ENCODE measurements at regions not wholly inside any gene's neighbourhood (a gene's known extent, or its start where the extent isn't known, plus 50 kb on each side); places are given as distances from the start of the nearest gene placed in this dataset.

DNA sequence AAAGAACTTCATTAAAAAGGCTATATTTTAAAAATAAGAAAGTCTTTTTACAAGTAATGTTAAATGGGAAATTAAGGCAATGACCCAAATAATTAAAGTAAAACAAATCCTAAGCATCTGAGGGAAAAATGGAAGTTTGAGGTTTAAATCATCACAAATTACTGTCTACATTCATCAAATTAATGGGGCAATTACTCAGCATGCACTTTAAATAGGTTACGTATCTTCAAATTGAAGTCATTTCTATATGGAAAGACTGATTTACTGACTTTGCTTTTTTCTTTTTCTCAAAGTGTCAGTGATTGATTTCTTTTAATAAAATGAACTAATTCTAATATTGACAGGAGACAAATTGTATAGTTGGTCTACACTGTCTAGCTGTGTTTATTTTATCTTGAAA lies 1452.3 kb downstream of the NCAM2 start:
- TF ChIP-seq, protein P1, sequence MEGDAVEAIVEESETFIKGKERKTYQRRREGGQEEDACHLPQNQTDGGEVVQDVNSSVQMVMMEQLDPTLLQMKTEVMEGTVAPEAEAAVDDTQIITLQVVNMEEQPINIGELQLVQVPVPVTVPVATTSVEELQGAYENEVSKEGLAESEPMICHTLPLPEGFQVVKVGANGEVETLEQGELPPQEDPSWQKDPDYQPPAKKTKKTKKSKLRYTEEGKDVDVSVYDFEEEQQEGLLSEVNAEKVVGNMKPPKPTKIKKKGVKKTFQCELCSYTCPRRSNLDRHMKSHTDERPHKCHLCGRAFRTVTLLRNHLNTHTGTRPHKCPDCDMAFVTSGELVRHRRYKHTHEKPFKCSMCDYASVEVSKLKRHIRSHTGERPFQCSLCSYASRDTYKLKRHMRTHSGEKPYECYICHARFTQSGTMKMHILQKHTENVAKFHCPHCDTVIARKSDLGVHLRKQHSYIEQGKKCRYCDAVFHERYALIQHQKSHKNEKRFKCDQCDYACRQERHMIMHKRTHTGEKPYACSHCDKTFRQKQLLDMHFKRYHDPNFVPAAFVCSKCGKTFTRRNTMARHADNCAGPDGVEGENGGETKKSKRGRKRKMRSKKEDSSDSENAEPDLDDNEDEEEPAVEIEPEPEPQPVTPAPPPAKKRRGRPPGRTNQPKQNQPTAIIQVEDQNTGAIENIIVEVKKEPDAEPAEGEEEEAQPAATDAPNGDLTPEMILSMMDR (IDR thresholded peaks at IDR 0.05; ENCODE audit: insufficient read depth, low read length, poor library complexity, severe bottlenecking): no peak
- no peak for TF ChIP-seq EZH2phosphoT487 (conservative IDR thresholded peaks at IDR 0.05; ENCODE audit: low read length)

DNA sequence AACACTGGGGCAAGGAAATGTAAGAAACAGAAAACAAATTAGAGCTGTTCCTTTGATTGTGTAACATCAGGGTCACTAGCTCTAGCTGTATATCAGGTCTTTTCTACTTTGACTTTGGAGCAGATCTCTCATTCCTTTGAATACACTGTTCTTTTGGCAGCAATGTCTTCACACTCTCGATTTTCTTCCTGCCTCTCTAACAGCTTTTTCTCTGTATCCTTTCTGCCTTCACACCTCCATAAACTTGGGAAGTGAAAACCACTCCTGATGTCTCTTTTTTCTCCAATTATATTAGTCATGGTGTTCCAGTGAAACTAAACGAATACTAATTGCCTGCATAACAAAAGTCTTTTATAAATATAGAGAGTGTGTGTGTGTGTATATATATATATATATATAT lies 1458.0 kb downstream of the NCAM2 start:
- no peaks in the 10 kb centered on the region for H3F3A ChIP-seq (ENCODE audit: insufficient read depth)
- H3K36me3 ChIP-seq (ENCODE audit: low read length): no peaks in the 10 kb centered on the region

More for the DNA sequence above, 1452.3 kb downstream of the NCAM2 start:
- no peaks in the 10 kb centered on the region for H3K9me3 ChIP-seq (ENCODE audit: insufficient read depth, low read length)
- no peaks in the 10 kb centered on the region for H3K27me3 ChIP-seq (ENCODE audit: low read length)
- no peaks in the 10 kb centered on the region for H4K20me1 ChIP-seq (ENCODE audit: low read depth, low read length)
- H2AFZ ChIP-seq (ENCODE audit: low read depth, low read length, severe bottlenecking): no peak overlapping the region
- no peaks in the 10 kb centered on the region for H3K79me2 ChIP-seq (ENCODE audit: insufficient read depth, low read length)
- H3K4me2 ChIP-seq (ENCODE audit: low read depth, low read length, poor library complexity, severe bottlenecking): no peak overlapping the region
- H3K36me3 ChIP-seq (ENCODE audit: low read length): no peaks in the 10 kb centered on the region
- H3F3A ChIP-seq (ENCODE audit: insufficient read depth): no peaks in the 10 kb centered on the region
- H3K4me3 ChIP-seq (ENCODE audit: insufficient read depth, low read length, poor library complexity, severe bottlenecking): no peak overlapping the region
- H3K9ac ChIP-seq (ENCODE audit: low read length): no peak overlapping the region
- H3K9me2 ChIP-seq (replicated peaks; ENCODE audit: insufficient read depth, low read length): no peaks in the 10 kb centered on the region
- no peak overlapping the region for H3K27ac ChIP-seq (ENCODE audit: low read depth, low read length)

DNA sequence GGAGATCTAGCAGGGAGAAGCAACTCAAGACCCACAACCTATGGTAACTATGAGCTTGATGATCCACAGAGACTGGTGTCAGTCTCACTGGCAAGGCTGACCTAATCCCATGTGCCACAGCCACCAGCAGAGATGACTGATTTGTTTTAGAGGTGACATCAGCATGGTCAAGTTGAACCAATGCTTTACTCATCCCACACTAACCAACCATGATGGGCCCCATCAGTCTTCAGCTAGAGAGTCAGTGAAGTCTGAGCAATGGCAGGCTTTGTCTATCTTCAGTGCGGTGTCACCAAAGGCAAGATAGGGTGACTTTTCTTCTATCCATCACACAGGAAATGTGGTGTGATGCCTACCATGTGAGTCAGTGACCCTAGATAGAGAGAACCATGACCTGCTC lies 1470.7 kb downstream of the NCAM2 start:
- H2AFZ ChIP-seq (ENCODE audit: low read depth, low read length, severe bottlenecking): no peak overlapping the region
- no peak overlapping the region for H3K4me3 ChIP-seq (ENCODE audit: insufficient read depth, low read length, poor library complexity, severe bottlenecking)
- H3K9me2 ChIP-seq (replicated peaks; ENCODE audit: insufficient read depth, low read length): no peaks in the 10 kb centered on the region
- H3K27me3 ChIP-seq (ENCODE audit: low read length): no peaks in the 10 kb centered on the region
- TF ChIP-seq EZH2phosphoT487 (conservative IDR thresholded peaks at IDR 0.05; ENCODE audit: low read length): no peak
- TF ChIP-seq, protein P1 (IDR thresholded peaks at IDR 0.05; ENCODE audit: insufficient read depth, low read length, poor library complexity, severe bottlenecking): no peak
- H3K4me2 ChIP-seq (ENCODE audit: low read depth, low read length, poor library complexity, severe bottlenecking): no peak overlapping the region
- H3K36me3 ChIP-seq (ENCODE audit: low read length): no peaks in the 10 kb centered on the region
- H3F3A ChIP-seq (ENCODE audit: insufficient read depth): no peaks in the 10 kb centered on the region
- no peaks in the 10 kb centered on the region for H3K79me2 ChIP-seq (ENCODE audit: insufficient read depth, low read length)
- H4K20me1 ChIP-seq (ENCODE audit: low read depth, low read length): no peaks in the 10 kb centered on the region
- H3K9ac ChIP-seq (ENCODE audit: low read length): no peak overlapping the region
- H3K27ac ChIP-seq (ENCODE audit: low read depth, low read length): no peak overlapping the region
- H3K9me3 ChIP-seq (ENCODE audit: insufficient read depth, low read length): no peaks in the 10 kb centered on the region; the same call in 1 of the 2 replicates

More for the DNA sequence above, 1458.0 kb downstream of the NCAM2 start:
- TF ChIP-seq, protein P1 (IDR thresholded peaks at IDR 0.05; ENCODE audit: insufficient read depth, low read length, poor library complexity, severe bottlenecking): no peak
- TF ChIP-seq EZH2phosphoT487 (conservative IDR thresholded peaks at IDR 0.05; ENCODE audit: low read length): no peak
- Histone ChIP-seq H3K4me3 (ENCODE audit: insufficient read depth, low read length, poor library complexity, severe bottlenecking) (no peak overlapping the region), H3K4me2 (ENCODE audit: low read depth, low read length, poor library complexity, severe bottlenecking) (no peak overlapping the region), H3K9ac (ENCODE audit: low read length) (no peak overlapping the region), H3K9me2 (replicated peaks; ENCODE audit: insufficient read depth, low read length) (no peaks in the 10 kb centered on the region), H3K27me3 (ENCODE audit: low read length) (no peaks in the 10 kb centered on the region), H3K79me2 (ENCODE audit: insufficient read depth, low read length) (no peaks in the 10 kb centered on the region), H4K20me1 (ENCODE audit: low read depth, low read length) (no peaks in the 10 kb centered on the region), H2AFZ (ENCODE audit: low read depth, low read length, severe bottlenecking) (peak overlapping the region; percentile 77), H3K9me3 (ENCODE audit: insufficient read depth, low read length) (no peaks in the 10 kb centered on the region), H3K27ac (ENCODE audit: low read depth, low read length) (no peak overlapping the region)
